ENCODE measurements at regions not wholly inside any gene's neighbourhood (a gene's known extent, or its start where the extent isn't known, plus 50 kb on each side); places are given as distances from the start of the nearest gene placed in this dataset.

GRCh38 chr3:34038131-34038530 lies 239.7 kb downstream of the PDCD6IP start:
- no peaks in the 10 kb centered on the region for H3K36me3 ChIP-seq (replicated peaks; ENCODE audit: low read depth, low read length)
- TF ChIP-seq CTCF (IDR thresholded peaks at IDR 0.05; ENCODE audit: low read depth, low read length) (no peak), EZH2phosphoT487 (IDR thresholded peaks at IDR 0.05; ENCODE audit: low read depth) (no peak)
- H3K4me1 ChIP-seq (ENCODE audit: low read length) = no peaks in the 10 kb centered on the region
- no peaks in the 10 kb centered on the region for H3K9me3 ChIP-seq (ENCODE audit: insufficient read depth, low read length)
- no peaks in the 10 kb centered on the region for H3K79me2 ChIP-seq (ENCODE audit: low read length)
- H3K9ac ChIP-seq (ENCODE audit: low read length) = no peak overlapping the region
- no peaks in the 10 kb centered on the region for H3K27me3 ChIP-seq (ENCODE audit: low read depth, low read length)
- no peak overlapping the region for H3K27ac ChIP-seq (ENCODE audit: low read length)
- no peak overlapping the region for H3K4me2 ChIP-seq (ENCODE audit: low read length)
- H4K20me1 ChIP-seq (ENCODE audit: insufficient read depth, low read length) = no peaks in the 10 kb centered on the region
- no peak overlapping the region for H3K4me3 ChIP-seq (ENCODE audit: low read length)
- no peak overlapping the region for H2AFZ ChIP-seq (ENCODE audit: low read depth, low read length)

DNA sequence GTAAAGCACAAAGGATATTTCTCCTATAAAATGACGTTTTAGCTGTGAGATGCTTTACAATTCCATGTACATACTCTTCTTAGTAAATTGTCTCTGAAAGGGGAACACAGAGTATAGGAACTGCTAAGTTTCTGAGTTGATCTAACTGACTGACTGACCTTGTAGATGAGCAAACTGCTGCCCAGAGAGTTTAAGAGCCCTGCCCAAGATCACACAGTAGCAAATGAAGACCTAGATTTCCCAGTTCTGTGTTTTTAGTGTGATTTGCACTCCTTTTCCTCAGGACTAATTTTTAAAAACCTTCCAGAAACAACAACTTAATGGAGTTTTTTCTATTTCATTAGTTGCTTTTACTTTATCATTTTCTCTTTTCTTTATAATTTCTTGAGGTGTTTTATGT lies 247.7 kb downstream of the PDCD6IP start:
- Histone ChIP-seq H3K4me2 (ENCODE audit: low read length) (no peak overlapping the region), H3K79me2 (ENCODE audit: low read length) (no peaks in the 10 kb centered on the region), H3K4me1 (ENCODE audit: low read length) (peaks cover 8% of the 10 kb centered on the region), H3K4me3 (ENCODE audit: low read length) (no peak overlapping the region), H3K36me3 (replicated peaks; ENCODE audit: low read depth, low read length) (no peaks in the 10 kb centered on the region), H4K20me1 (ENCODE audit: insufficient read depth, low read length) (no peaks in the 10 kb centered on the region), H3K9ac (ENCODE audit: low read length) (no peak overlapping the region), H3K27me3 (ENCODE audit: low read depth, low read length) (0 out of 2 replicates have a peak, but pooled peaks cover 5% of the 10 kb centered on the region), H2AFZ (ENCODE audit: low read depth, low read length) (no peak overlapping the region), H3K27ac (ENCODE audit: low read length) (no peak overlapping the region), H3K9me3 (ENCODE audit: insufficient read depth, low read length) (no peaks in the 10 kb centered on the region)
- TF ChIP-seq EZH2phosphoT487 (IDR thresholded peaks at IDR 0.05; ENCODE audit: low read depth) = no peak
- TF ChIP-seq CTCF (IDR thresholded peaks at IDR 0.05; ENCODE audit: low read depth, low read length) = no peak

- no peak for TF ChIP-seq CTCF (IDR thresholded peaks at IDR 0.05; ENCODE audit: low read depth, low read length)
- no peak for TF ChIP-seq EZH2phosphoT487 (IDR thresholded peaks at IDR 0.05; ENCODE audit: low read depth)
- Histone ChIP-seq H3K9me3 (ENCODE audit: insufficient read depth, low read length) (no peaks in the 10 kb centered on the region), H3K4me3 (ENCODE audit: low read length) (no peak overlapping the region), H3K36me3 (replicated peaks; ENCODE audit: low read depth, low read length) (no peaks in the 10 kb centered on the region), H3K27ac (ENCODE audit: low read length) (no peak overlapping the region), H3K27me3 (ENCODE audit: low read depth, low read length) (no peaks in the 10 kb centered on the region), H2AFZ (ENCODE audit: low read depth, low read length) (no peak overlapping the region), H3K9ac (ENCODE audit: low read length) (no peak overlapping the region), H3K4me1 (ENCODE audit: low read length) (peaks cover 31% of the 10 kb centered on the region), H4K20me1 (ENCODE audit: insufficient read depth, low read length) (no peaks in the 10 kb centered on the region), H3K4me2 (ENCODE audit: low read length) (no peak overlapping the region), H3K79me2 (ENCODE audit: low read length) (no peaks in the 10 kb centered on the region)
These were observed 255.2 kb downstream of the PDCD6IP start for GRCh38 chr3:34053626-34054025.

DNA sequence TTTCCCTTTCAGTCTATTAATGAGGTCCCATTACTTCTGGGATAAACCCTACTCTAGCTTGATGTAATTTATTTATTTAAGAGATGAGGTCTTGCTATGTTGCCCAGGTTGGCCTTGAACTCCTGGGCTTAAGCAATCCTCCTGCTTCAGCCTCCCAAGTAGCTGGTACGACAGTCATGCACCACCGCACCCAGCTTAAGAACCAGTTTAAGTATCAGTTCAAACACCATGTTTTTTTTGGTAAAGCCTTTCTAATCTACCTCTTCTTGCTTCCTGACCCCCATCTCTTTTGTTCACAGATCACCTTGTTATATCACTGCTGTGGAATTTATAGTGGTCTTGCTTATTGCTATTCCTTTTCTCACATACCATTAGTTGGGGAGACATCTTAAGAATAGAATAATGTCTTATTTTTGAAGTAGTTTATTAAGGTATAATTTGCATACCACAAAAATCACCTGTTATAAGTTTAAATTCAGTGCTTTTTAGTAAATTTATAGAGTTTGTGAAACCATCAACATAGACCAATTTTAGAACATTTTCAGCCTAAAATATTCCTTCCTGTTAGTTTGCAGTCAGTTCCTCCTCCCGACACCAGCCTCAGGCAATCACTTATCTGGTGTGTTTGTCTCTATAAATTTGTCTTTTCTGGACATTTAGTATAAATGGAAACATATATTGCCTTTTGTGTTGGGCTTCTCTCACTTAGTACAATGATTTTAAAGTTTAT lies 257.9 kb downstream of the PDCD6IP start:
- H3K4me2 ChIP-seq (ENCODE audit: low read length) = peak overlapping the region; percentile 37
- no peaks in the 10 kb centered on the region for H3K79me2 ChIP-seq (ENCODE audit: low read length)
- no peak for TF ChIP-seq CTCF (IDR thresholded peaks at IDR 0.05; ENCODE audit: low read depth, low read length)
- TF ChIP-seq EZH2phosphoT487 (IDR thresholded peaks at IDR 0.05; ENCODE audit: low read depth) = no peak
- H3K9me3 ChIP-seq (ENCODE audit: insufficient read depth, low read length) = no peaks in the 10 kb centered on the region
- no peak overlapping the region for H2AFZ ChIP-seq (ENCODE audit: low read depth, low read length)
- H3K4me3 ChIP-seq (ENCODE audit: low read length) = peak overlapping the region; percentile 18
- no peaks in the 10 kb centered on the region for H3K36me3 ChIP-seq (replicated peaks; ENCODE audit: low read depth, low read length)
- H3K27ac ChIP-seq (ENCODE audit: low read length) = 0 out of 2 replicates have a peak overlapping the region, but pooled peaks have one; percentile 0
- H4K20me1 ChIP-seq (ENCODE audit: insufficient read depth, low read length) = no peaks in the 10 kb centered on the region
- H3K4me1 ChIP-seq (ENCODE audit: low read length) = peaks cover 23% of the 10 kb centered on the region
- H3K9ac ChIP-seq (ENCODE audit: low read length) = no peak overlapping the region
- H3K27me3 ChIP-seq (ENCODE audit: low read depth, low read length) = no peaks in the 10 kb centered on the region
